ENCODE measurements at regions not wholly inside any gene's neighbourhood (a gene's known extent, or its start where the extent isn't known, plus 50 kb on each side); places are given as distances from the start of the nearest gene placed in this dataset.
A peak's percentile ranks its signal among the peaks of the same experiment; 100 is the strongest.

DNA sequence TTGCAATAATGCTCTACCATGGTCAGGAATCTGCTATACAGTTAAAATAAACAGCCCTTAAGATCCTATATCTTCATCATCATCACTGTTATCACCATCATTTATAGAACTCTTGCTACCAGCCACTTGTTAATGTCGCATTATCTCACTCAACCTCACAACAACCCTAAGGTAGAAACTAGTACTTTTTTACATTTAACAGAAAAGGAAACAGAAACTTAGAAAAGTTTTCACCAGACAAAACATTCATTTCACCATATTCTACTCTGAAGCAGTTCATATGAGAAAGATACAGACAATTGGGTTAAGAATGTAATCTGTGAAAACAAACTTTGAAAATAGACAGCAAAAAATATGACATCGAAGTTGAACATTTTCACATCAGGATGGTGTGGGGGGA, 262.6 kb downstream of the ATG4C start:
- DNase-seq = no peak

DNA sequence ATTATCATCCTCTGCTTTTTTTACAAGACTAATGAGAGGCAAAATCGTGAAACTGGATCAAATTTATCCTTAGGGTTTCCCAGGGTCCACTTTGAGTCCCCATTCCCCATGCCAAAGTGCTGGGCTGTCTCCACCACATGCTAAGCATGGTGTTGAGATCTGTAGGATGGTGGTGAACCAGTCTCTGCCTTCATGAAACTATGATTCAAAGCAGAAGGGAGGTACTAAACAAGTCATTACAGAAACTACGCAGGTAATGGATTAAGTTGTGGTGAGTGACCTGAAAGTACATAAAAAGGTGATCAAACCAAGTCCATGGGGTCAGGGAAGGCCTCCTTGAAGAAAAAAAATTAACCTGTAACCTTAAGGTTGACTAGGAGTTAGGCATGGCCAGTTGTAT, 265.2 kb downstream of the ATG4C start:
- DNase-seq = no peak

DNA sequence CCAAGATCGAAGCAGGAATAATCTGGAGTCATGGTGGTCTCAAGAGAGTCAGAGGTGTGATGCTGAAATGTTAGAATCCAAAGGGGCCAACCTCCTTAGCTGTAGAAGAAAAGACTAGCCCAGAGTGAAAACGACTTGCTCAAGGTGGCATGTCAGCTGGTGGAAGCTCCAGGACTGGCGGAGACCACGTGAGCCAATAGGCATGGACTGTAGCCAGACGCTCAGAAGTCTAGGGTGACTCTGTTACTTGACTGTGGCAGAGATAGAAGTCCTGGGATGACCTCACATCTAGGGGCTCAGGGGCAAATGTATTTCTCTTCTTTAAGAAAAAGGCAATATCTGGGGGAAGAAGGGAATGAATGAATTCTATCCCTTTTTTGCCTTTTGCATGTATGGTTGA, 267.4 kb downstream of the ATG4C start:
- DNase-seq = peak in 1 of 2 experiments; percentile 7

DNA sequence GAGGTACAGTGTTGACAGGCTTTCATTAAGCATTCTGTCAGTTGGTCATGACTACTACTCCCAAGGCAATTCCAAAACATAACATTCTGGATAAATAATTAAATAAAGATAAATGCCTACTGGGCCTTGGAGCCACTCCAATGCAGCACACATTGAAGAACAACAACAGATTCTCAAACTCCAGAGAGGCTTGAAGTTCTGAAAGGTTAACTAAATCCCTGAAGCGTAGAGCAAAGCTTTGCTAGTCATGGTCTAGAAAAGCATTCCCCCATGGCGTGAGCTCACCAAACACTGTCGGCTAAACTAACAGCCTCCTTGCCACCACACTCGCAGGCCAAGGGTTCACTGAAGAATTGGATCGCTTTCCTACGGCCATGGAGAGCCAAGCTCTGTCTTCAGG, 268.0 kb downstream of the ATG4C start:
- no peak for DNase-seq

DNA sequence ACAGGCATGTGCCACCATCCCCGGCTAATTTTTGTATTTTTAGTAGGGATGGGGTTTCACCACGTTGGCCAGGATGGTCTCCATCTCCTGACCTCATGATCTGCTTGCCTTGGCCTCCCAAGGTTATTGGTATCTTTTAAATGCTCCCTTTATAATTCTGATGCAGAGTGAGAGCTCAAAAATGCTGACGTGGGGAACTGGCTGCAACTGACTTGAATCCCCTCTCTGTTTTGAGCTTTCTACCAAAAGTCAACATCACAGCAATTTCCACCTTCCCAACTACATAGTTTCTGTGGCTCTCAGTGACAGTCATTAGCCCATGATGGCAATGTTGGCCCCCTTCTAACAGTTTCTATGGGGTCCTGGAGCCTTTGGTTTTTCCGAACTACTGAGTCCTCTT, 268.2 kb upstream of the FOXD3 start:
- DNase-seq = no peak

DNA sequence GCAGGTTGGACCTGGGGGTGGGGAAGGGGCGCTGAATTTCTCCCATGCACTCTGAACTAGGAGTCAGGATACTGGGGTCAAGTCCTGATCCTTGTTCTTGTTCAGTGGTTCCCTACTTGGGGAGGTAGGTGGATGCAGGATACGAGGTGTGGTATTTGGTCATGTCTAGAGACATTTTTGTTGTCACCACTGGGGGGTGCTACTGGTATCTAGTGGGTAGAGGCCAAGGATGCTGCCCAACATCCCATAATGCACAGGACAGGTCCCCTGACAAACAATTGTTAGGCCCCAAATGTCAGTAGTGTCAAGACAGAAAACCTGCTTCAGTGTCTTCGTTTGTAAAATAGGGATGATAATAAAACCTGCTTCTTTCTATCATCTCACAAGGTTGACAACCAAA, 259.0 kb upstream of the FOXD3 start:
- no peak for DNase-seq

DNA sequence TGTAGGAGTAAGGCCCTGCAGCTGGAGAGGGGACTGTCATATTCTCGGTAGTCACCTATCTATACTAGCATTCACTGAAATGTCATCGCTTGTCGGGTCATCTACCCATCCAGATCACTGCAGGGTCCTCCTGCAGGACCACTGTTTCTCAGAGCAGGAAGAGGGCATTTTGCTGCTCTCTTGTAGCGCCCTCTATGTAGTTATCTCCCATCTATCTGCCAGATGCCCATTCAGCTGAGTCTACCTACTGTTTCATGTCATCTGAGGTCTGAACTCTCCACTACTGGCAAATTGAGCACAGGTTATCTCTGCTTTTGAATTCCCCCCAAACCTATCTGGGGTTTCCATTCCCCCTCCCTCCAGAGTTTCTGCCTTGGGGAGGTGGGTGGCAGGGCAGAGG, 258.2 kb upstream of the FOXD3 start:
- no peak for DNase-seq

DNA sequence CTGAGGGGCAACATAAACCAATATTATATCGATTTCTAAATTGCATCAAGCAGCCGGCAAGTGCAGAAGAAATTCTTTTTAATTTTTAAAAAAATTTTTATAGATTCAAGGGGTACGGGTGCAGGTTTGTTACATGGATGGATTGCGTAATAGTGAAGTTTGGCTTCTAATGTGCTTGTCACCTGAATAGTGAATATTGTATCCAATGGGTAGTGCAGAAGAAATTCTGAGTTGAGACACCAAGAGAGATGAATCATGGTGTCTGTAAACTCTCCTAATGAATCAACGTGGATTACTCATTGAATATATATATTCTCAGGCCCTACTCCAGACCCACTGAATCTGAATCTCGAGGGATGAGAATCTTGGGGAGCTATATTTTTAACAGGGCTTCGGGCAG, 253.7 kb upstream of the FOXD3 start:
- DNase-seq = no peak

DNA sequence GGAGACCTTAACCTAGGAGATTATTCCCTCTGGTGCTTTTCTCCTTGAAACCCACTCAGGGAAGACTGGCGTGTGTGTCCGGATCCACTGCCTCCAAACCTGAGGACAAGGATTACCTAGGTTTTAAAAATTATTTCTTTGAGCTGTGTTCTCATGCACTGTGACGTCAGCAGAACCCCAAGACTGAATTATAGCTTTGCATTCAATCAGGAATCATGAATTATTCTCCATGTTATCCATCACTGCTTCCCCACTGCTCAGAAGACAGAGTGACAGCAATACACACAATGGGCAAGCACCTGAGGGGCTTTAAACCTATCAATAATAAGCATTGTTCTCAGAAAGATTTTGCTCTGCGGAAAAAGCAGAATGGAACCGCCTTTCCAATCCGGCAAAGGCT, 253.2 kb upstream of the FOXD3 start:
- DNase-seq = no peak

DNA sequence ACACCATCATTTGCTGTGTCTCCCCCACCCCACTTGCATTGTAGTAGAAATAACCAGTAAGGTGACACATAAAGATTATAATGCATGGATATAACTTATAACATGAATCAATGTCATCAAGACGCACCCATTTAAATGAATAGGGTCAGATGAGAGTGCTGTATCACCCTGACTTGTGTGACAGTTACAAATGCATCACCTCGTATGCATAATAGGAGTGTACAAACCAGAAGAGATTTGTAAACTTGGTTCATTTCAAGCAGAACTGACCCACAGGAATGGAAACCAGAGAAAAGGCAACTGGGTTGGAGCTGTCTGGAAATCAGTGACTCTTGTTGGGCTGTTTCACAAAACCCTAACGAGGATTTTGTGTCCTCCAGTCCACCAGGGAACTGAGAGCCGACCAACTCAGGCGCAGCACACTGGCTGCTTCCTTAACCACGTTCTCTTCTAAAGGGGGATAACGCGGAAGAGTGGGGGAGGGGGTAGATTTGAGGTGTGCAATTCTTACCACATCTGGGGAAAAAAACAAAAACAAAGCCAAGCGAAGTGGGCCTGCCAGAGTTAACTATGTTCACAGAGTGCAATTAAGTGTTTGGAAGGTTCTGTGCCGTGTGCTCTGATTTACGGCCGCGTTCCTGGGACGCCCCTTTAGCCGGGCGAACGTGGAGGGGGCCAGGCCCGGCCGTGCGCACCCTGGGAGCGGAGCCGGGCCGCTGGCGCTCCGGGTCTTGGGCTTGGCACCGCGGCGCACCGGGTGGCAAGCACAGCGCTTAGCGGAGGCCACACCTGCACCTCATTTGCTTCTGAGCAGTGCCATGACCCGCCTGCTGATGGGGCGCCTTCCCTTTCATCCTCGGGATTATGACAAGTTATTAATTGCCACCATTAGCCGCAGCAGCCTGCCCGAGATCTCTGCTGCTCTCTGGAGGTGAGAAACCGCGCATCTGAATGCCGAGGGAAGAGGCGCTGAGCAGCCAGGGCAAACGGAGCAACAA, 248.8 kb upstream of the FOXD3 start:
- DNase-seq = no peak

DNA sequence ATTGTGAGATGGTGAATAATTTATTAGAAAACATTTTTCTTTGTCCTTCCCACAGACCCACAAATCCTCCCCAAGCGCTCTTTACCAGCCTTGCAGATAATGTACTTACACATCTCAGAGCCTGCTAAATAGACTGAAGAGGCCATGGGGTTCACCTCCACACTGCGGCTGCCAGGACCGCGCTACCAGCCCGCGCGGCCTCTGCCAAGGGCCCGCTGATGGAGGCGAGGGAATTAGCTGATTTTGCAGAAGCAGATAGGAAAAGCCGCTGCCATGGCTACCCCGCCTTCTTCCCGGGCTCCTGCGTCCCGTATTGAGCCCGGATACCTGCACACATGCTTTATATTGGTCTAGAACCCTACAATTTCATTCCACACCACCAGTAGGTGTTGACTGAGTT, 248.0 kb upstream of the FOXD3 start:
- DNase-seq = no peak

DNA sequence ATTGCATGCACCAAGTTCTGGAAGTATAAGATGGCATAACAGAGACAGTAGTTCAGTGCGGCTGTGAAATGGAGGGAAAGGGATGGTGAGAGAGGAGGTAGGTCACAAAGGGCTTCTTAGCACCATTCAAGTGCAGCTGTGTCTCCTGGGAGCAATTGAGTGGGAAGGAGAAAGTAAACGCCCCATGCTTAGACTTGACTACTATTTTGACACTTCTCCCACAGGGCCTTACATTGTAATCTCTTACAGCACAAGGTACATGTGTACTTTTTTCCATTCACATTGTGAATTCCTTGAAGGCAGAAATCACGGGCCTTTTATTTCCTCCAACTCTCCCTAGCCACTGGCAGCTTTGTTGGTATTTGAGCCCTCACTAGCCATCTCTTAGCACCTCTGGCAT, 239.6 kb upstream of the FOXD3 start:
- DNase-seq = no peak

DNA sequence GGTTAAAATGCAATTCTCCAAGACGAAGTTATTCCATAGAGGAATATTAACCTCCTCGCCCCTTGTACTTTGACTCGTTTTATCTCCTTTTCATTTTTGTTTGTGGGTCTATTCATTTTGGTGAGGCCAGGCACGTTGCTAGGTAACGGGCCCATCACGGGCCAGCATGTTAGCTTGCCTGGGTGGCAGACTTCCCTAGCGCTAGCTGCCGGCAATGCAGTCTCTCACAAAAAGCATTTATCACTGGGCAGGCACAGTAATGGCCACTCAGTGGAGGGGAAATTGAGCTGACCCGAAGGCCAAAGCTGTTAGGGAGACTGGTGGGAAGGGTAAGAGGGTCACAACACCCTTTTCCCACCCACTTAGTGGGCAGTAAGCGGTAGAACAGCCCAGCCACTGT, 234.4 kb upstream of the FOXD3 start:
- DNase-seq = no peak

DNA sequence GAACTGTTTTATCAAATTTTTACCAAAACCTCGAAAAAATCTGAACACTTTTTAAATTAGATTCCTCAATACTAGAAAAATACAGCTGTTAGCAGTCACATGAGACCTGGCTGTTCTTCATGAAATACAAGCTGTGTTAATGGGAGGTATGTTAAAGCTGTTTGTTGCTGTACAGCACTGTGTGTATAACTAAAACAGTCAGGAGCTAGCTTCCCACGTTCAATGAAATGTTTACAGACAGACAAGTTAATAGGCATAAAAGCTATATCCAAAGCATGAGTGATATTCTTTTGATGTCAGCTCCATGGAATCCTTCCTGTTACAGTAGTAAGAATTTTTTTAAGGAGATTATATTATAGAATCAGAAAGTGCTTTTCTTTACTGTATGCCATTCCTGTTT, 223.2 kb upstream of the FOXD3 start:
- DNase-seq = no peak

DNA sequence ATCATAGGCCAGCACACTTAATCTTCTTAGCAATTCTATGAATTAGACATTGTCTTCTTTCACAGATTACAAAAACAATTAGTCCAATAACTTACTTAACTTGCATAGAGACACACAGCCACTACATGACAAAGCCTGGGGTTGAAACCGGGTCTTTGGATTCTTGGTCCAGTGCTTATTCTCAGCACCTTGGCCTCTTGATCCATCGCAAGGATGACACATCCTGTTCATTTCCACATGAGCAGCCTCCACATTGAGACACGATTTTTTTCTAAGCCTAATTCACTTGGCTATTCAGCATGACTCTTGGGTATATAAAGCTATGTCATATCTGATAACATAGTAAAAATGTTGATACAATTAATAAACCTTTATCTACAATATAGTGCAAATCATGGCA, 221.0 kb upstream of the FOXD3 start:
- DNase-seq = no peak

DNA sequence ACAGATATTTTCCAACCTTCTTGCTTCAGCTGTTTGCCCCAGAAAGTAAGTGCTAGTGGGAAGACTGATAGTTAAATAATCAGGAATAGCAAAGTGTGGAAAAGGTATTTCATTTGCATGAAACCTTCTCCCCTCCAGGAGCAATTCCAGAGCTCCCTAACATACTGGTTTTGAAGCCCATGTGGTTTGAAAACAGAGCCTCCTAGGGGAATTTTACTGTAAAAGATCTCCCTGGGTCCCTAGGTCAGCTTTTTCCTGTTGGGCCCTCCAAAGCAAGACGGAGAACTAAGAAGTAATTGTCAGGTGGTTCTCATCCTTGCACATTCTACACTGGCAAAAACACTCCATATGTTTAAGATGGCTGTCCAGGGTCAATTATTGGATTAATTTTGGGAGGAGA, 218.7 kb upstream of the FOXD3 start:
- no peak for DNase-seq

DNA sequence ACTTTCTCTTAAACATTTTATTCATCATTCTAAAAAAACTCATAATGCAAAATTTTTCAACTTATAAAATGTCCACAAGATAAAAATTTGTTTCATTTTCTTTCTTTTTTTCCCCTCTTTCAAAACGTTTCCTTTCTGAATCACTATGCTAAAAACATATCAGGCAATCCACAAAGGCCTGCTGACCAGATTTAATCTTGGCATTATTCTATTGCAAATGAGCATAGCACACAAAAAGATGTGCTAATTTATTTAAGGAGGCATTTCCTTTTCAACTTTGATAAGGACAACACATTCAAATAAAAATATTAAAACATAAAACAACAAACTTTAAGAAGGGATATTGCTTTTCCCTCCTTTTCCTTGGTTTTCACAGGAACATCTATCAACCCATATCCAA, 215.3 kb upstream of the FOXD3 start:
- no peak for DNase-seq

DNA sequence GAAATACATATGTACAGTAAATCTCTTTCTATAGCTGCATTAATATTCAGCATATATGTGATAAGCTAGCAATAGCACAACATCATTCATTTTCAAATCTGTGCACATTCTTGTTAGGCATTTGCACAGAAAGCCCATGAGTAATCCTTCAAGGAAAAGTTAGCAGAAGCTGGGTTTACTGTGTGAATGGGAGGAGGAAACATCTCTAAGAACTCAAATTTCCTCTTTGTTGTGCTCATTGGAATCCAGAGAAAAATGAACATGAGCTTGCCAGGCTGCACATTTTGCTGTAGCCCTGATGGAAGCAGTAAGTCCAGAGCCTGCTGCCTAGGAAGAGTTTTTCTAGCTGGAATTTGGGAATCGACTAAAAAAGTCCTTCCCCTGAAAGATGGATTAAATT, 214.2 kb upstream of the FOXD3 start:
- no peak for DNase-seq

DNA sequence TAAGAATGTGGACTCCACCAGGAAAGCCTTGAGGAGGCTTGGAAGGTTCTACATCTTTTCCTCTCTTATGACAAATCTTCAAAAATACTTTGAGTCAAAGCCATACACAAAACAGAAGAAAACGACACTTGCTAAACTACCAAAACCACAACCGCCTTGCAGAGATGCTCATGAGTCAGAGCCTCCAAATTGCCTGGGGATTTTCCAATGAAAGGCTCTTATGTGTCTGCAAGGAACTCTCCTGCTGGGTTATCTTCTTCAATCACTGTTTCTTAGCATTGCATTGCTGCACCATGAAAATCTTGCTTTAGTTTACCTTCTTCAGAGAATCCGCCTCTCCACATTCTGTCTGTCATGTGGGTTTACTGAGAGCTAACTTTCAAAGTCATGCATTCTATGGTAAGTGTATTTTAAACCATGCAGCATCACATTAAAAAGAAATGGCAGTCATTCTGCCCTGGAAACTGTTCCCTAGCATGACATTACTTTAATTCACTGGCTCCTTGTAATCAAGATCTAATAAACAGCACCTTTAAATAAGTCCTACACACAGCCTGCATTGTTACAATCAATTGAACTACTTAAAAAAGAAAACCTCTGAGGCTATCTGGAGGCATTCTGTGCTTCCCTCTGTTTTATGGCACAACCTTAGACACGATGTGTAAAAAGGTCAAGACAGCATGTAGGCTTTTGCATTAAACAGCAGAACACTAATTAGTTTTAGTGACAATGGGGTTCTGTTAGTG, 210.0 kb upstream of the FOXD3 start:
- no peak for DNase-seq

DNA sequence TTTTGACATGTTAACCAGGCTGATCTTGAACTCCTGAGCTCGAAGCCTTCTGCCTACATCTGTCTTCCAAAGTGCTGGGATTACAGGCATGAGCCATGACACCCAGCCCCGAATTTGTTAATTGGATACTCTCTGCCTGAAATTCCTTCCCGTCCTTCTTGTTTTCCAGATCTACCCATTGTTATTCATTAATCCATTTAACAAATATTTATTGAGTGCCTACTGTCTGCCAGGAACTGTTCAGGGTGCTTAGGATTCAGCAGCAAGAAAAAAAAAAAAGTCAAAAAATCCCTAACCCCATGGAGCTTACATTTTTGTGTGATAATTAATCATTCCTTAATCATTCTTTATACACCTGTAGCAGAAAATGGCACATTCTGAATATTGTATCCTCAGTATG, 206.8 kb upstream of the FOXD3 start:
- no peak for DNase-seq

DNA sequence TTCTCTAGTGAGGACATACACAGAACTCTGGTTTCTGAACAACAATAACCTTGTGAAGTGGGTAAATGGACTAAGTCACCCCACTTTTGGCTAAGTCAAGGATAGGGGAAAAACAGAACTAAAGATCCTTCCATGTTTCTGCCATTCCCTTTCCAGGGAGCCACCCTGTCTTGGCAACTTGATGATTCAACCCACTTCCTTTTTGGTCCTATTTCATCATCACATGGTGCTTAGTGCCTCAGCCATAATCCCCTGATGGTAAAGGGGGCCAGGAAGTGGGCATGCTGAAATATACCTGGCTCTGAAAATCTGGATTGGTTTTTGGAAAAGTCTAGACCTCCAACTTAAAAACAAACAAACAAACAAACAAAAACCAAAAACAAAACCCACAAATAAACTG, 206.4 kb upstream of the FOXD3 start:
- no peak for DNase-seq

DNA sequence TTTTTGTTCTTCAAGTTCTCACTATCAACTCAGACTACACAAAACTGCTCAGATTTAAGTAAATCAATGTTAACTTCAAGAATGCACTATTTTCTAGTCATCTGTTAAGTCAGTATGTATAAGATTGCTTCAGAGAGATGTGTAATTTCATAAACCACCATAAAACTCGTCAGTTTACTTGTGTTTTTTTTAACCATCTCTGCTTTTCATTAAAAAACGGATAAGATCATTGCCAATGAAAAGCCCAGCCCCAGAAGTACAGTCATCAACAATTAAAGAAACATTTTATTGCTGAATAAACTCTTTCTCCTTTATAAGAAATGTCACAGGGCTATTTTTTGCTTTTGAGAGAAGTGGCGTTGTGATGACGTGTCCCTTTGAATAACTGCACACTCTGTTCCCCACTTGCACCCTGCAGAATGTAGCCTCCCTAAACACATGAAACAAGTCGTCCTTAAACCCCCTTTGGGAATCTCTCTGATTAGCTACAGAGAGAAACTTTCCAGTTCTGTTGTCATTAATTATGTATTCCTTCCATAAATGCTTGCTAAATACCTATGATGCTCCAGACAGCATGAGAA, 202.7 kb upstream of the FOXD3 start:
- DNase-seq = no peak

DNA sequence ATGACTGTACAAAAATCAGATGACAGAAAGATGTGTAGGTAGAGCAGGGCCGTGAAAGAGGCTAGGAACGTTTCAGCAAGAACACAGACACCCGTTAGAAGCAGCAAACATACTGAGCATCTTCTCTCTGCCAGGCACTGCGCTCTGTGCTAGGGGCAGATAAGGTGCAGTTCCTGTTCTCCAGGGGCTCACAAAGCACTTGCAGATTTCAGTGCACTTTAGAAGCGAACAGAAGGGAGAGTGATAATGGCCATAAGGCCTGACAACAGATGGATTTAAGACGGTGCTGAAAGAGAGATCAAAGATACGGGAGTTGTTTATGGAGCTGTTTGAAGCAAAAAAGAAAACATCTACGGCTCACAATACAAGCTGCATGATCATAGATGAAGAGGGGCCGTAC, 200.3 kb upstream of the FOXD3 start:
- no peak for DNase-seq

DNA sequence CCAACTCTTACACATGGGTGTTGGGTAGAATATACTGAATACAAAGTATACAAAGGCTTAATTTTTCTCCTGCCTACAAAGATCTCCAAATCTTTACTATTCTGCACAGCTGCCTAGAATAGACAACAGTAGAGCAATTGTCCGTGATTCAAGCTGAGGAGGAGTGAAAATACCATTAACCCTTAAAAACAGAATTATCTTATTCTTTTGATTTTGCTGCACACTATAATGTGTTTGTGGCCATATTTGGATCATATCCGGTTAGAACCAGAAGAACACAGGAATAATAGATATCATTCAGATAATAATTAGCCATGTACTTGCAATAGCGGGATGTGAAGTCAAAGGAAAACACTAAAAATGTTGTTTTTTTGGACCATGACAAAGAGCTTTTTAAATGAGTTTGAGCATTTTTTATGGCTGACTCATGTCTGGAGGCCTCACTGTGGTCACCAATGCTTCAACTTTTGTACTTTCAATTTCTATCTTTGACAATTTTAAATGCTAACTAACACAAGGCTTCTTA, 197.6 kb upstream of the FOXD3 start:
- no peak for DNase-seq

Measured in NCI-H446 (cell line).